ENCODE measurements at regions not wholly inside any gene's neighbourhood (a gene's known extent, or its start where the extent isn't known, plus 50 kb on each side); places are given as distances from the start of the nearest gene placed in this dataset.

- TF ChIP-seq CTCF (IDR thresholded peaks at IDR 0.05): no peak
- no peak for TF ChIP-seq POLR2A (IDR thresholded peaks at IDR 0.05)
- no peak for TF ChIP-seq EP300 (IDR thresholded peaks at IDR 0.05)
These were observed 213.7 kb downstream of the HTR1B start for GRCh38 chr6:77249560-77249959.
